ENCODE measurements at regions not wholly inside any gene's neighbourhood (a gene's known extent, or its start where the extent isn't known, plus 50 kb on each side); places are given as distances from the start of the nearest gene placed in this dataset.

GRCh38 chr11:119903821-119904220 lies 174.8 kb upstream of the NECTIN1 start:
- WGBS, 2 experiments (ENCODE audit: low coverage in 1 of 2, low lambda C conversion rate in 2 of 2, missing lambda C conversion rate in 2 of 2), result 61 to 69% methylated on average over 8 of the region's 8 CpGs
- in situ Hi-C loops (cut with MboI), result no loop called here
- Histone ChIP-seq H3K4me3 (no peak overlapping the region), H3K79me2 (ENCODE audit: insufficient read depth) (no peaks in the 10 kb centered on the region), H4K20me1 (ENCODE audit: insufficient read depth) (no peaks in the 10 kb centered on the region), H2AFZ (no peak overlapping the region), H3K9ac (no peak overlapping the region), H3K27me3 (replicated peaks; ENCODE audit: insufficient read depth) (peaks cover 44% of the 10 kb centered on the region), H3K4me1 (ENCODE audit: insufficient read depth) (no peaks in the 10 kb centered on the region), H3K36me3 (ENCODE audit: low read depth) (no peaks in the 10 kb centered on the region), H3K9me2 (ENCODE audit: insufficient read depth) (no peaks in the 10 kb centered on the region), H3K9me3 (ENCODE audit: low read depth) (no peaks in the 10 kb centered on the region), H3K4me2 (ENCODE audit: unreplicated experiment) (no peak overlapping the region), H3F3A (ENCODE audit: insufficient read depth) (no peaks in the 10 kb centered on the region), H3K27ac (no peak overlapping the region)
- DNase-seq, result no peak
- TF ChIP-seq EZH2phosphoT487 (IDR thresholded peaks at IDR 0.05; ENCODE audit: insufficient read depth, low read depth), result no peak

- no peak overlapping the region for H3K4me3 ChIP-seq
- H3K4me1 ChIP-seq (ENCODE audit: insufficient read depth), result no peaks in the 10 kb centered on the region
- no peaks in the 10 kb centered on the region for H3K9me2 ChIP-seq (ENCODE audit: insufficient read depth)
- in situ Hi-C loops (cut with MboI), result no loop called here
- no peaks in the 10 kb centered on the region for H3K9me3 ChIP-seq (ENCODE audit: low read depth)
- peaks cover 45% of the 10 kb centered on the region for H3K27me3 ChIP-seq (replicated peaks; ENCODE audit: insufficient read depth)
- H3K27ac ChIP-seq, result no peak overlapping the region
- H3F3A ChIP-seq (ENCODE audit: insufficient read depth), result no peaks in the 10 kb centered on the region
- no peaks in the 10 kb centered on the region for H3K79me2 ChIP-seq (ENCODE audit: insufficient read depth)
- H2AFZ ChIP-seq, result no peak overlapping the region
- no peak overlapping the region for H3K4me2 ChIP-seq (ENCODE audit: unreplicated experiment)
- TF ChIP-seq EZH2phosphoT487 (IDR thresholded peaks at IDR 0.05; ENCODE audit: insufficient read depth, low read depth) (no peak), EZH2 (IDR thresholded peaks at IDR 0.05; ENCODE audit: insufficient read depth, poor library complexity, severe bottlenecking) (no peak)
- H4K20me1 ChIP-seq (ENCODE audit: insufficient read depth), result no peaks in the 10 kb centered on the region
- H3K36me3 ChIP-seq (ENCODE audit: low read depth), result no peaks in the 10 kb centered on the region
- WGBS, 2 experiments (ENCODE audit: low coverage in 1 of 2, low lambda C conversion rate in 2 of 2, missing lambda C conversion rate in 2 of 2), result 29 to 36% methylated on average over 5 of the region's 5 CpGs
- no peak for DNase-seq
- H3K9ac ChIP-seq, result no peak overlapping the region
These were observed 174.4 kb upstream of the NECTIN1 start for GRCh38 chr11:119903389-119903788.

- in situ Hi-C loops (cut with MboI), result no loop called here
- H3K36me3 ChIP-seq (ENCODE audit: low read depth), result no peaks in the 10 kb centered on the region
- no peak overlapping the region for H3K4me2 ChIP-seq (ENCODE audit: unreplicated experiment)
- no peak overlapping the region for H3K27ac ChIP-seq
- peaks cover 47% of the 10 kb centered on the region for H3K27me3 ChIP-seq (replicated peaks; ENCODE audit: insufficient read depth)
- H3K4me1 ChIP-seq (ENCODE audit: insufficient read depth), result no peaks in the 10 kb centered on the region
- no peaks in the 10 kb centered on the region for H3K9me2 ChIP-seq (ENCODE audit: insufficient read depth)
- no peak overlapping the region for H3K9ac ChIP-seq
- H3K4me3 ChIP-seq, result no peak overlapping the region
- 33 to 38% methylated on average over 9 of the region's 9 CpGs for WGBS, 2 experiments (ENCODE audit: low coverage in 1 of 2, low lambda C conversion rate in 2 of 2, missing lambda C conversion rate in 2 of 2)
- H2AFZ ChIP-seq, result no peak overlapping the region
- no peaks in the 10 kb centered on the region for H4K20me1 ChIP-seq (ENCODE audit: insufficient read depth)
- H3K79me2 ChIP-seq (ENCODE audit: insufficient read depth), result no peaks in the 10 kb centered on the region
- H3F3A ChIP-seq (ENCODE audit: insufficient read depth), result no peaks in the 10 kb centered on the region
- no peaks in the 10 kb centered on the region for H3K9me3 ChIP-seq (ENCODE audit: low read depth)
- no peak for DNase-seq
- TF ChIP-seq EZH2 (IDR thresholded peaks at IDR 0.05; ENCODE audit: insufficient read depth, poor library complexity, severe bottlenecking) (no peak), EZH2phosphoT487 (IDR thresholded peaks at IDR 0.05; ENCODE audit: insufficient read depth, low read depth) (no peak)
These were observed 173.7 kb upstream of the NECTIN1 start for GRCh38 chr11:119902656-119903231.

GRCh38 chr11:119901657-119902577 lies 172.9 kb upstream of the NECTIN1 start:
- no peak for DNase-seq
- no peak overlapping the region for H3K4me2 ChIP-seq (ENCODE audit: unreplicated experiment)
- no peaks in the 10 kb centered on the region for H3K36me3 ChIP-seq (ENCODE audit: low read depth)
- TF ChIP-seq EZH2phosphoT487 (IDR thresholded peaks at IDR 0.05; ENCODE audit: insufficient read depth, low read depth) (no peak), EZH2 (IDR thresholded peaks at IDR 0.05; ENCODE audit: insufficient read depth, poor library complexity, severe bottlenecking) (no peak)
- H3K79me2 ChIP-seq (ENCODE audit: insufficient read depth), result no peaks in the 10 kb centered on the region
- H3K9ac ChIP-seq, result no peak overlapping the region
- no peaks in the 10 kb centered on the region for H3K4me1 ChIP-seq (ENCODE audit: insufficient read depth)
- H3K27ac ChIP-seq, result no peak overlapping the region
- peaks cover 47% of the 10 kb centered on the region for H3K27me3 ChIP-seq (replicated peaks; ENCODE audit: insufficient read depth)
- no peak overlapping the region for H3K4me3 ChIP-seq
- no peaks in the 10 kb centered on the region for H4K20me1 ChIP-seq (ENCODE audit: insufficient read depth)
- H2AFZ ChIP-seq, result no peak overlapping the region
- no peaks in the 10 kb centered on the region for H3F3A ChIP-seq (ENCODE audit: insufficient read depth)
- 46 to 48% methylated on average over 4 to 5 of the region's 5 CpGs for WGBS, 2 experiments (ENCODE audit: low coverage in 1 of 2, low lambda C conversion rate in 2 of 2, missing lambda C conversion rate in 2 of 2)
- no peaks in the 10 kb centered on the region for H3K9me3 ChIP-seq (ENCODE audit: low read depth)
- in situ Hi-C loops (cut with MboI), result no loop called here
- no peaks in the 10 kb centered on the region for H3K9me2 ChIP-seq (ENCODE audit: insufficient read depth)

Measured in GM23248 (cell line).